MM.1S (cell line): ENCODE measurements at regions not wholly inside any gene's neighbourhood (a gene's known extent, or its start where the extent isn't known, plus 50 kb on each side); places are given as distances from the start of the nearest gene placed in this dataset.

ENCODE experiments used
- DNase-seq: peaks from one replicate; pipeline ENCODE4 v3.0.0-alpha.2; 2015
- H2AFZ ChIP-seq: fragments of 300-600 bp; sonication (generic); 2 replicates; pipeline ENCODE4 v1.6.0; 2016; ENCODE audit warnings: antibody characterized with exemption, low read length
- H3F3A ChIP-seq: fragments of 300-600 bp; sonication (generic); 2 replicates; pipeline ENCODE4 v1.6.1; 2016; ENCODE audit warnings: mild to moderate bottlenecking, antibody characterized with exemption, low read length, moderate library complexity, mixed read lengths; ENCODE audit not compliant: insufficient read depth
- H3K27ac ChIP-seq: fragments of 300-600 bp; sonication (generic); 2 replicates; pipeline ENCODE4 v1.5.1; 2016; ENCODE audit warnings: mild to moderate bottlenecking, low read length
- H3K27me3 ChIP-seq: fragments of 300-600 bp; sonication (generic); replicated peaks from 2 replicates; pipeline ENCODE4 v1.6.0; 2016; ENCODE audit warnings: low read length; ENCODE audit not compliant: insufficient read depth
- H3K36me3 ChIP-seq: fragments of 300-600 bp; sonication (generic); replicated peaks from 2 replicates; pipeline ENCODE4 v1.6.1; 2016; ENCODE audit warnings: mild to moderate bottlenecking, low read length, mixed read lengths; ENCODE audit not compliant: insufficient read depth
- H3K4me1 ChIP-seq: fragments of 300-600 bp; sonication (generic); 2 replicates; pipeline ENCODE4 v1.6.1; 2016; ENCODE audit warnings: low read length, mixed read lengths
- H3K4me2 ChIP-seq: fragments of 300-600 bp; sonication (generic); 2 replicates; pipeline ENCODE4 v1.6.0; 2016; ENCODE audit warnings: low read depth, low read length
- H3K4me3 ChIP-seq: fragments of 300-600 bp; sonication (generic); 2 replicates; pipeline ENCODE4 v1.5.1; 2016; ENCODE audit warnings: low read length, mixed read lengths
- H3K79me2 ChIP-seq: fragments of 300-600 bp; sonication (generic); 2 replicates; pipeline ENCODE4 v1.6.1; 2016; ENCODE audit warnings: mixed run types, low read length, mixed read lengths
- H3K9ac ChIP-seq: fragments of 300-600 bp; sonication (generic); 2 replicates; pipeline ENCODE4 v1.6.1; 2016; ENCODE audit warnings: low read length, mixed read lengths
- H3K9me2 ChIP-seq: fragments of 300-600 bp; sonication (generic); replicated peaks from 2 replicates; pipeline ENCODE4 v1.6.1; 2016; ENCODE audit warnings: mild to moderate bottlenecking, low read length, mixed read lengths; ENCODE audit not compliant: insufficient read depth
- H3K9me3 ChIP-seq: fragments of 300-600 bp; sonication (generic); replicated peaks from 2 replicates; pipeline ENCODE4 v1.6.1; 2016; ENCODE audit warnings: mild to moderate bottlenecking, low read length, mixed read lengths; ENCODE audit not compliant: insufficient read depth
- H4K20me1 ChIP-seq: fragments of 300-600 bp; sonication (generic); 2 replicates; pipeline ENCODE4 v1.6.1; 2016; ENCODE audit warnings: mild to moderate bottlenecking, low read length, moderate library complexity, mixed read lengths; ENCODE audit not compliant: insufficient read depth
- EZH2 ChIP-seq: fragments of 300-600 bp; sonication (generic); optimal IDR thresholded peaks from 2 replicates; pipeline ENCODE3; 2017; ENCODE audit warnings: low read depth, mild to moderate bottlenecking, antibody characterized with exemption, low read length, mixed read lengths
- EZH2phosphoT487 ChIP-seq: fragments of 300-600 bp; sonication (generic); IDR thresholded peaks from 2 replicates; pipeline ENCODE4 v1.6.1; 2018; ENCODE audit warnings: antibody characterized with exemption, low read length
- TF ChIP-seq, protein P1 (sequence below): fragments of 300-600 bp; sonication (generic); IDR thresholded peaks from 2 replicates; pipeline ENCODE4 v1.5.1; 2016; ENCODE audit warnings: antibody characterized with exemption, low read length, mixed read lengths

- no peaks in the 10 kb centered on the region for H4K20me1 ChIP-seq
- H3K9me2 ChIP-seq = no peaks in the 10 kb centered on the region
- no peak for DNase-seq
- H3K9me3 ChIP-seq = no peaks in the 10 kb centered on the region
- H2AFZ ChIP-seq = no peak overlapping the region
- no peaks in the 10 kb centered on the region for H3K4me1 ChIP-seq
- TF ChIP-seq, protein P1, sequence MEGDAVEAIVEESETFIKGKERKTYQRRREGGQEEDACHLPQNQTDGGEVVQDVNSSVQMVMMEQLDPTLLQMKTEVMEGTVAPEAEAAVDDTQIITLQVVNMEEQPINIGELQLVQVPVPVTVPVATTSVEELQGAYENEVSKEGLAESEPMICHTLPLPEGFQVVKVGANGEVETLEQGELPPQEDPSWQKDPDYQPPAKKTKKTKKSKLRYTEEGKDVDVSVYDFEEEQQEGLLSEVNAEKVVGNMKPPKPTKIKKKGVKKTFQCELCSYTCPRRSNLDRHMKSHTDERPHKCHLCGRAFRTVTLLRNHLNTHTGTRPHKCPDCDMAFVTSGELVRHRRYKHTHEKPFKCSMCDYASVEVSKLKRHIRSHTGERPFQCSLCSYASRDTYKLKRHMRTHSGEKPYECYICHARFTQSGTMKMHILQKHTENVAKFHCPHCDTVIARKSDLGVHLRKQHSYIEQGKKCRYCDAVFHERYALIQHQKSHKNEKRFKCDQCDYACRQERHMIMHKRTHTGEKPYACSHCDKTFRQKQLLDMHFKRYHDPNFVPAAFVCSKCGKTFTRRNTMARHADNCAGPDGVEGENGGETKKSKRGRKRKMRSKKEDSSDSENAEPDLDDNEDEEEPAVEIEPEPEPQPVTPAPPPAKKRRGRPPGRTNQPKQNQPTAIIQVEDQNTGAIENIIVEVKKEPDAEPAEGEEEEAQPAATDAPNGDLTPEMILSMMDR = no peak
- TF ChIP-seq EZH2phosphoT487 = no peak
- TF ChIP-seq EZH2 = no peak
- H3F3A ChIP-seq = no peaks in the 10 kb centered on the region
- no peak overlapping the region for H3K27ac ChIP-seq
- no peak overlapping the region for H3K4me2 ChIP-seq
- no peaks in the 10 kb centered on the region for H3K79me2 ChIP-seq
- H3K9ac ChIP-seq = no peak overlapping the region
- no peaks in the 10 kb centered on the region for H3K27me3 ChIP-seq
- H3K36me3 ChIP-seq = no peaks in the 10 kb centered on the region
- no peak overlapping the region for H3K4me3 ChIP-seq
Measured at GRCh38 chr4:135201081-135201480, 999.5 kb upstream of the PABPC4L start.

DNA sequence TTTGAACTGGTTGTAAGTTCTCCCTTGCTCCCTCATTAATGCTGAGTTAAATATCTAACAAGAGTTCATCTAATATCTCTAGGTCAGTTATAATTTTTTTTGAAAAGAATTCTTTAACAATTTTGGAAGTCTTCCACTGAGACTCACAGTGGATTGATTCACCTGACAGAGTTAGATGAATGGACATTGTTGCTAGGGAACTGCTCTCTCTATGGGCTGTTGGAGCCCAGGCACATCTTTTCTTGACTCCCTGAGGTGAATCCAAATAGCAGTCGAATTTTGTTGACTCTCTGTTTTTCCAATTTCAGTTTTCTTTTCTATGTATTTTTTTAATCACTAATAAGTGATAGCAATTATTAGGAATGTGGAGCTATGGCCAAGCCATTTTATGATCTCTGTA is 996.1 kb upstream of the PABPC4L start:
- Histone ChIP-seq H3K36me3 (no peaks in the 10 kb centered on the region), H3K9me2 (no peaks in the 10 kb centered on the region), H3K4me3 (no peak overlapping the region), H3K79me2 (no peaks in the 10 kb centered on the region), H2AFZ (no peak overlapping the region), H4K20me1 (no peaks in the 10 kb centered on the region), H3K27ac (no peak overlapping the region), H3K9me3 (no peaks in the 10 kb centered on the region), H3F3A (no peaks in the 10 kb centered on the region), H3K4me2 (no peak overlapping the region), H3K27me3 (no peaks in the 10 kb centered on the region), H3K4me1 (no peaks in the 10 kb centered on the region), H3K9ac (no peak overlapping the region)
- no peak for DNase-seq
- no peak for TF ChIP-seq EZH2
- TF ChIP-seq, protein P1 = no peak
- TF ChIP-seq EZH2phosphoT487 = no peak

- H3K79me2 ChIP-seq = no peaks in the 10 kb centered on the region
- no peaks in the 10 kb centered on the region for H3F3A ChIP-seq
- H3K27me3 ChIP-seq = no peaks in the 10 kb centered on the region
- DNase-seq = no peak
- TF ChIP-seq, protein P1 = no peak
- TF ChIP-seq EZH2phosphoT487 (no peak), EZH2 (no peak)
- H3K9me2 ChIP-seq = no peaks in the 10 kb centered on the region
- H3K27ac ChIP-seq = no peak overlapping the region
- H3K4me2 ChIP-seq = no peak overlapping the region
- H3K36me3 ChIP-seq = no peaks in the 10 kb centered on the region
- H3K9me3 ChIP-seq = no peaks in the 10 kb centered on the region
- H4K20me1 ChIP-seq = no peaks in the 10 kb centered on the region
- H3K4me1 ChIP-seq = no peaks in the 10 kb centered on the region
- no peak overlapping the region for H3K9ac ChIP-seq
- no peak overlapping the region for H2AFZ ChIP-seq
- H3K4me3 ChIP-seq = no peak overlapping the region
Measured at GRCh38 chr4:135194477-135194876, 992.9 kb upstream of the PABPC4L start.
